Neural progenitor cell (in vitro differentiated cells): ENCODE measurements at regions not wholly inside any gene's neighbourhood (a gene's known extent, or its start where the extent isn't known, plus 50 kb on each side); places are given as distances from the start of the nearest gene placed in this dataset.

ENCODE experiments used
- CTCF ChIP-seq: fragments of 200-600 bp; sonication (generic); IDR thresholded peaks from 2 replicates; pipeline ENCODE4 v1.5.1; 2017; ENCODE audit warnings: antibody characterized with exemption, mild to moderate bottlenecking
- EZH2 ChIP-seq: fragments of 200-600 bp; sonication (generic); IDR thresholded peaks from 2 replicates; pipeline ENCODE4 v1.6.1; 2017; ENCODE audit warnings: antibody characterized with exemption, mild to moderate bottlenecking, moderate library complexity
- EZH2phosphoT487 ChIP-seq: fragments of 200-600 bp; sonication (generic); IDR thresholded peaks from 2 replicates; pipeline ENCODE4 v1.6.1; 2017; ENCODE audit warnings: antibody characterized with exemption

GRCh38 chr9:38181232-38181631 is 112.2 kb upstream of the SHB start:
- TF ChIP-seq CTCF (no peak), EZH2phosphoT487 (no peak), EZH2 (no peak)
